Osteocyte (in vitro differentiated cells): ENCODE measurements at regions not wholly inside any gene's neighbourhood (a gene's known extent, or its start where the extent isn't known, plus 50 kb on each side); places are given as distances from the start of the nearest gene placed in this dataset.

Experiments
- DNase-seq: peaks from one replicate; pipeline ENCODE4 v3.0.0; 2021; ENCODE audit warnings: mixed read lengths; ENCODE audit not compliant: unreplicated experiment; ENCODE audit errors: extremely low spot score
- H3K27ac Mint-ChIP-seq: one replicate; pipeline ENCODE4 v1.8.0; 2021; ENCODE audit warnings: mild to moderate bottlenecking, mixed read lengths; ENCODE audit not compliant: unreplicated experiment
- H3K27me3 Mint-ChIP-seq: one replicate; pipeline ENCODE4 v1.8.0; 2021; ENCODE audit warnings: mixed read lengths; ENCODE audit not compliant: unreplicated experiment
- H3K36me3 Mint-ChIP-seq: one replicate; pipeline ENCODE4 v1.8.0; 2021; ENCODE audit warnings: mixed read lengths; ENCODE audit not compliant: unreplicated experiment
- H3K4me1 Mint-ChIP-seq: one replicate; pipeline ENCODE4 v1.8.0; 2021; ENCODE audit warnings: mixed read lengths; ENCODE audit not compliant: unreplicated experiment
- H3K4me3 Mint-ChIP-seq: one replicate; pipeline ENCODE4 v1.8.0; 2021; ENCODE audit warnings: mild to moderate bottlenecking, moderate library complexity, mixed read lengths; ENCODE audit not compliant: unreplicated experiment
- H3K9me3 Mint-ChIP-seq: one replicate; pipeline ENCODE4 v1.8.0; 2021; ENCODE audit warnings: mixed read lengths; ENCODE audit not compliant: unreplicated experiment
- CTCF ChIP-seq: fragments of 200-600 bp; sonication (generic); IDR thresholded peaks from 2 replicates; pipeline ENCODE4 v1.5.0; 2021; ENCODE audit warnings: antibody characterized with exemption, mild to moderate bottlenecking, moderate library complexity

- Mint-ChIP-seq H3K36me3 (no peaks in the 10 kb centered on the region), H3K27ac (no peak overlapping the region), H3K9me3 (no peaks in the 10 kb centered on the region), H3K4me3 (no peak overlapping the region), H3K27me3 (no peaks in the 10 kb centered on the region), H3K4me1 (no peaks in the 10 kb centered on the region)
- DNase-seq = no peak
- no peak for TF ChIP-seq CTCF
Observed at GRCh38 chr18:3388323-3388722, 61.6 kb upstream of the TGIF1 start.

- no peak for TF ChIP-seq CTCF
- H3K4me1 Mint-ChIP-seq = no peaks in the 10 kb centered on the region
- no peak overlapping the region for H3K27ac Mint-ChIP-seq
- H3K4me3 Mint-ChIP-seq = no peak overlapping the region
- no peak for DNase-seq
- H3K27me3 Mint-ChIP-seq = no peaks in the 10 kb centered on the region
- no peaks in the 10 kb centered on the region for H3K9me3 Mint-ChIP-seq
- no peaks in the 10 kb centered on the region for H3K36me3 Mint-ChIP-seq
Observed at GRCh38 chr18:3388980-3389379, 61.0 kb upstream of the TGIF1 start.

- Mint-ChIP-seq H3K4me1 (no peaks in the 10 kb centered on the region), H3K4me3 (no peak overlapping the region), H3K9me3 (no peaks in the 10 kb centered on the region), H3K36me3 (no peaks in the 10 kb centered on the region), H3K27ac (no peak overlapping the region), H3K27me3 (no peaks in the 10 kb centered on the region)
- TF ChIP-seq CTCF = no peak
- DNase-seq = no peak
Observed at GRCh38 chr18:3389977-3390376, 60.0 kb upstream of the TGIF1 start.

DNA sequence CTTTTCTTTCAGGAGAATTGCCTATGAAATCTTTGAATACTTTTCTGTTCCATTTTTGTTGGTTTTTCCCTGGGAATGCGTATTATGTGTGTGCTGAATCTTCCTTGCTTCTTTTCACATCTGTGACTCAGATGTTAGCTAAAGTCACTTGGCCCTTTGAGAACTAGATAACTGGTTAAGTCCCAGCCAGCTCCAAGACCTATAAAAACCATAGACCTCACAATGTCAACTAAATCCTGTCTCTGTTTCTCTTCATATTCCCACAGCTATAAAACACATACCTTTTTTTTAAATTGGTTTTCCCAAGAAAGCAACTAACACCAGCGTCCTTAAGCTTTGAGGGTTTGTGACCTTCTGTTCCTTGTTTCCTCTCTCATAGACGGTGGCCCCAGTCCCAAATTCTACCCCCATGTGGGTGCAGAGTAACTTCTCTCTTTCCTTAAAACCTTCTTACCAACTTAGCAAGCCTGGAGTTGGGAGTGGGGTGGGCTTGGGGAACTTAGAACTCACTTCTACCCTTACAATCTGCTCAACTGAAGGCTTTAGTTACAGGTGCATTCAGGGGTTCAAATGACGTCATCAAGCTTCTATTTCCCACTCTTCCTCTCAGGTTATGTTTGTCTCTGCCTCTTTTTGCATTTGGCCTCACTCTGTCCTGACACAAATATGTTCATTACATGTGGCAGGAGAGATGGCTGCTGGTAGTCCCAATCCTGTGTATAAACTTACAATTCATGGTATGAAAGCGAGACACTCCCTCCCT lies 58.1 kb upstream of the TGIF1 start:
- Mint-ChIP-seq H3K36me3 (no peaks in the 10 kb centered on the region), H3K4me3 (no peak overlapping the region), H3K27me3 (no peaks in the 10 kb centered on the region), H3K4me1 (no peaks in the 10 kb centered on the region), H3K9me3 (no peaks in the 10 kb centered on the region), H3K27ac (no peak overlapping the region)
- no peak for DNase-seq
- no peak for TF ChIP-seq CTCF

DNA sequence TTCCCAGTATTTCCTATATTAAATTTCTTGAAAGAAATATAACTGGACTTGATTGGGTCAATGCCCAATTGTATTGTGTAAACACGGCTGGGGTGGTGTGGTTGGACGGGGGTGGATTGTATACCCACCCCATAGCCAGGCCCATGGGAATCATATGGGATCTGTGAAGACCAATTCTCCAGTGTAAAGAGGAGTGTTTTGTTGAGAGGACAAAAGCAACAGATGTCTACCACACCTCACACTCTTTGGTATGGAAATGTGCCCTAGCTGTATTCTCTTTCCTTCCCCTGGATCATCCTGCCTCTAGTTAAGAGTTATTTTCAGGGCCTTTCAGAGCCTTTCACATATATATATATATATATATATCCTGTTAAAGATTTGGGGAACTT lies 57.5 kb upstream of the TGIF1 start:
- no peak for TF ChIP-seq CTCF
- no peaks in the 10 kb centered on the region for H3K9me3 Mint-ChIP-seq
- H3K27ac Mint-ChIP-seq = no peak overlapping the region
- DNase-seq = no peak
- no peak overlapping the region for H3K4me3 Mint-ChIP-seq
- no peaks in the 10 kb centered on the region for H3K36me3 Mint-ChIP-seq
- H3K4me1 Mint-ChIP-seq = no peaks in the 10 kb centered on the region
- no peaks in the 10 kb centered on the region for H3K27me3 Mint-ChIP-seq
